ENCODE measurements at regions not wholly inside any gene's neighbourhood (a gene's known extent, or its start where the extent isn't known, plus 50 kb on each side); places are given as distances from the start of the nearest gene placed in this dataset.

- Histone ChIP-seq H3K27me3 (no peaks in the 10 kb centered on the region), H3K4me3 (no peak overlapping the region), H3K36me3 (no peaks in the 10 kb centered on the region), H3K9me3 (no peaks in the 10 kb centered on the region), H3K4me1 (no peaks in the 10 kb centered on the region), H3K27ac (no peak overlapping the region)
- no peak for DNase-seq
- intact Hi-C loops (cut with DNase I; ENCODE audit: low total_unique reads) = no loop called here
- no peak for TF ChIP-seq CTCF (IDR thresholded peaks at IDR 0.05)
Observed at GRCh38 chr14:87437158-87437557, 555.8 kb downstream of the GALC start.

GRCh38 chr14:87434680-87435079 lies 558.3 kb downstream of the GALC start:
- Histone ChIP-seq H3K4me3 (no peak overlapping the region), H3K4me1 (no peaks in the 10 kb centered on the region), H3K27me3 (no peaks in the 10 kb centered on the region), H3K27ac (no peak overlapping the region), H3K9me3 (no peaks in the 10 kb centered on the region), H3K36me3 (no peaks in the 10 kb centered on the region)
- TF ChIP-seq CTCF (IDR thresholded peaks at IDR 0.05) = no peak
- DNase-seq = no peak
- intact Hi-C loops (cut with DNase I; ENCODE audit: low total_unique reads) = no loop called here

GRCh38 chr14:87434011-87434410 lies 559.0 kb downstream of the GALC start:
- no peaks in the 10 kb centered on the region for H3K27me3 ChIP-seq
- H3K36me3 ChIP-seq = no peaks in the 10 kb centered on the region
- no peaks in the 10 kb centered on the region for H3K9me3 ChIP-seq
- no peak for TF ChIP-seq CTCF (IDR thresholded peaks at IDR 0.05)
- DNase-seq = no peak
- H3K4me1 ChIP-seq = no peaks in the 10 kb centered on the region
- H3K27ac ChIP-seq = no peak overlapping the region
- no peak overlapping the region for H3K4me3 ChIP-seq
- intact Hi-C loops (cut with DNase I; ENCODE audit: low total_unique reads) = no loop called here

DNA sequence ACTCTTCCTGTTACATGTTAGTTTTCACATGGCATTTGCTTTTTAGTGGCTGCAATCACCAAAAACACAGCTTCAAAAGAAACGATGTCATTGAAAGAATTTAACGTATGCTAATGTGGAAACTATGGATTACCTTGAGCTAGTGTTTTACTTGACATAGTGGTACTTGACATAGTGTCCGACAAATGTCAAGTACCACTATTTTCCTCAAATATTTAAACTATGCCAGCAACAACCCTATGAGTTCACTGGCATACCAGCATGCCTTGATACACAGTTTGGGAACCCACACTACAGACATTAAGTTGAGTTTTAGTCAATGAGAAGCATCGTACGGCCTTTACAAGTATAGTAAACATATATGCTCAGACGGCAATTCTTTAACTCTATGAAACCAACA lies 560.3 kb downstream of the GALC start:
- Histone ChIP-seq H3K4me3 (no peak overlapping the region), H3K27ac (no peak overlapping the region), H3K27me3 (no peaks in the 10 kb centered on the region), H3K4me1 (no peaks in the 10 kb centered on the region), H3K36me3 (no peaks in the 10 kb centered on the region), H3K9me3 (no peaks in the 10 kb centered on the region)
- TF ChIP-seq CTCF (IDR thresholded peaks at IDR 0.05) = no peak
- intact Hi-C loops (cut with DNase I; ENCODE audit: low total_unique reads) = no loop called here
- no peak for DNase-seq

DNA sequence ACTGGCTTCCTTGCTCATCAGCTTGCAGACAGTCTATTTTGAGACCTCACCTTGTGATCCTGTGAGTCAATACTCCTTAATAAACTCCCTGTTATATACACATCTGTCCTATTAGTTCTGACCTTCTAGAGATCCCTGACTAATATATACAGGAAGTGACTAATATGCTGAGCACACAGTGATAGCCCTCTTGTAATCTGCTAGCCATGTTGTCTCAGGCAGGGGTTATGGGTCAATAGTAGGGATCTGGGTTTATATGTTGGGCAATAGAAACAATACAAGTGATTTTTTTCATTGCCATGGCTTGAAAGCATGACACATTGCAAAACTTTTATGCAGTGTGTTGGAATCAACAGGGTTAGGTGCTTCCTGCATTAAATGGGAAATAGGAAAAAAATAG lies 562.2 kb downstream of the GALC start:
- TF ChIP-seq CTCF (IDR thresholded peaks at IDR 0.05) = no peak
- no peak overlapping the region for H3K4me3 ChIP-seq
- DNase-seq = no peak

GRCh38 chr14:87430214-87430613 lies 562.8 kb downstream of the GALC start:
- no peaks in the 10 kb centered on the region for H3K4me1 ChIP-seq
- no peak overlapping the region for H3K27ac ChIP-seq
- H3K9me3 ChIP-seq = no peaks in the 10 kb centered on the region
- TF ChIP-seq CTCF (IDR thresholded peaks at IDR 0.05) = no peak
- H3K36me3 ChIP-seq = no peaks in the 10 kb centered on the region
- DNase-seq = no peak
- no peak overlapping the region for H3K4me3 ChIP-seq
- H3K27me3 ChIP-seq = no peaks in the 10 kb centered on the region
- intact Hi-C loops (cut with DNase I; ENCODE audit: low total_unique reads) = no loop called here

More for the DNA sequence above, 562.2 kb downstream of the GALC start:
- no peaks in the 10 kb centered on the region for H3K27me3 ChIP-seq
- H3K4me1 ChIP-seq = no peaks in the 10 kb centered on the region
- H3K36me3 ChIP-seq = no peaks in the 10 kb centered on the region
- no peak overlapping the region for H3K27ac ChIP-seq
- intact Hi-C loops (cut with DNase I; ENCODE audit: low total_unique reads) = no loop called here
- H3K9me3 ChIP-seq = no peaks in the 10 kb centered on the region
